C4-2B (cell line): ENCODE measurements at regions not wholly inside any gene's neighbourhood (a gene's known extent, or its start where the extent isn't known, plus 50 kb on each side); places are given as distances from the start of the nearest gene placed in this dataset.

Experiments
- H3K27ac ChIP-seq: fragments of 450-650 bp; 2 replicates; pipeline ENCODE4 v1.5.1; 2017
- CTCF ChIP-seq: fragments of 450-650 bp; conservative IDR thresholded peaks from 2 replicates; pipeline ENCODE4 v1.5.1; 2017; ENCODE audit warnings: mild to moderate bottlenecking
- ZFX ChIP-seq: fragments of 450-650 bp; IDR thresholded peaks from 2 replicates; pipeline ENCODE4 v1.6.1; 2017

GRCh38 chr11:92763336-92763735 lies 206.1 kb upstream of the MTNR1B start:
- H3K27ac ChIP-seq = no peak overlapping the region
- TF ChIP-seq ZFX = no peak
- no peak for TF ChIP-seq CTCF

- TF ChIP-seq CTCF (no peak), ZFX (no peak)
- no peak overlapping the region for H3K27ac ChIP-seq
These were observed 205.3 kb upstream of the MTNR1B start for GRCh38 chr11:92764128-92764527.

- no peak overlapping the region for H3K27ac ChIP-seq
- TF ChIP-seq CTCF = no peak
These were observed 204.2 kb upstream of the MTNR1B start for GRCh38 chr11:92765082-92765840.

- no peak overlapping the region for H3K27ac ChIP-seq
- TF ChIP-seq ZFX (no peak), CTCF (no peak)
These were observed 203.5 kb upstream of the MTNR1B start for GRCh38 chr11:92765965-92766371.

- no peak overlapping the region for H3K27ac ChIP-seq
- TF ChIP-seq CTCF = no peak
- no peak for TF ChIP-seq ZFX
These were observed 202.8 kb upstream of the MTNR1B start for GRCh38 chr11:92766698-92767097.

GRCh38 chr11:92767416-92767815 lies 202.0 kb upstream of the MTNR1B start:
- no peak for TF ChIP-seq ZFX
- no peak for TF ChIP-seq CTCF

GRCh38 chr11:92768121-92768840 lies 201.2 kb upstream of the MTNR1B start:
- H3K27ac ChIP-seq = no peak overlapping the region

More at GRCh38 chr11:92767416-92767815, 202.0 kb upstream of the MTNR1B start:
- no peak overlapping the region for H3K27ac ChIP-seq

More at GRCh38 chr11:92768121-92768840, 201.2 kb upstream of the MTNR1B start:
- TF ChIP-seq ZFX (no peak), CTCF (no peak)
